GM06990 (cell line): ENCODE measurements at regions not wholly inside any gene's neighbourhood (a gene's known extent, or its start where the extent isn't known, plus 50 kb on each side); places are given as distances from the start of the nearest gene placed in this dataset.

Experiments used
- DNase-seq: peaks from one replicate; pipeline ENCODE4 v3.0.0-alpha.2; 2011; ENCODE audit not compliant: insufficient read length; ENCODE audit errors: extremely low read depth
- H3K27me3 ChIP-seq: replicated peaks from 2 replicates; pipeline ENCODE4 v1.6.0; 2011; ENCODE audit warnings: low read length; ENCODE audit not compliant: control insufficient read depth, insufficient read depth
- H3K36me3 ChIP-seq: 2 replicates; pipeline ENCODE4 v1.5.1; 2011; ENCODE audit warnings: low read length; ENCODE audit not compliant: control insufficient read depth, insufficient read depth
- H3K4me3 ChIP-seq: replicated peaks from 2 replicates; pipeline ENCODE4 v1.5.1; 2011; ENCODE audit warnings: low read depth, mild to moderate bottlenecking, control low read depth, low read length
- CTCF ChIP-seq: IDR thresholded peaks from 2 replicates; pipeline ENCODE4 v1.5.1; 2011; ENCODE audit warnings: low read length, control low read depth, mild to moderate bottlenecking, inconsistent platforms; ENCODE audit not compliant: insufficient read depth, poor library complexity, severe bottlenecking

GRCh38 chr6:88302769-88303225 lies 136.7 kb upstream of the CNR1 start:
- TF ChIP-seq CTCF: no peak
- H3K36me3 ChIP-seq: no peaks in the 10 kb centered on the region
- no peak overlapping the region for H3K4me3 ChIP-seq
- no peak for DNase-seq
- H3K27me3 ChIP-seq: no peaks in the 10 kb centered on the region

GRCh38 chr6:88301888-88302768 lies 136.0 kb upstream of the CNR1 start:
- DNase-seq: no peak
- Histone ChIP-seq H3K27me3 (no peaks in the 10 kb centered on the region; the same call in 1 of the 2 replicates), H3K4me3 (no peak overlapping the region), H3K36me3 (no peaks in the 10 kb centered on the region)
- no peak for TF ChIP-seq CTCF

- H3K4me3 ChIP-seq: no peak overlapping the region
- TF ChIP-seq CTCF: no peak
- no peaks in the 10 kb centered on the region; the same call in 1 of the 2 replicates for H3K27me3 ChIP-seq
- no peaks in the 10 kb centered on the region for H3K36me3 ChIP-seq
- DNase-seq: no peak
Measured at GRCh38 chr6:88301256-88301655, 135.1 kb upstream of the CNR1 start.

GRCh38 chr6:88298066-88298845 lies 132.1 kb upstream of the CNR1 start:
- DNase-seq: no peak
- TF ChIP-seq CTCF: no peak
- Histone ChIP-seq H3K4me3 (no peak overlapping the region), H3K27me3 (no peaks in the 10 kb centered on the region; the same call in 1 of the 2 replicates), H3K36me3 (no peaks in the 10 kb centered on the region)

GRCh38 chr6:88296694-88297093 lies 130.5 kb upstream of the CNR1 start:
- no peak for TF ChIP-seq CTCF
- Histone ChIP-seq H3K36me3 (no peaks in the 10 kb centered on the region), H3K27me3 (no peaks in the 10 kb centered on the region; the same call in 1 of the 2 replicates), H3K4me3 (no peak overlapping the region)
- no peak for DNase-seq
